ENCODE measurements at regions not wholly inside any gene's neighbourhood (a gene's known extent, or its start where the extent isn't known, plus 50 kb on each side); places are given as distances from the start of the nearest gene placed in this dataset.

DNA sequence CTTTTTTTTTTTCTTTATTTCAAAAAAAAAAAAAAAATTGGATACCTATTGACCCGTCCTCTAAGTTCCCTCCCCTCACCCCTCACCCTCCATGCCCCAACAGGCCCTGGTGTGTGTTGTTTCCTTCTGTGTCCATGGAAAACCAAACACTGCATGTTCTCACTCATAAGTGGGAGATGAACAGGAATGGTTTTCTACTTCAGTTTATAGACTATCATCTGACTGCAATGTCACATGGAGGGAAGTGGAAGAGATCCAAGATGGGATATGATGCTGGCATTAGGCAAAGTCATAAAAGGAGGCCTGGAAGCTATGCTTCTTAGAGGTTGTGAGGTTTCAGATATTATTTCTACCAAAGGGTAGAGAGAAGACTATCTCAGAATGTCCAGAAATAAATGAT, 237.5 kb downstream of the MAFB start:
- Histone ChIP-seq H3K36me3 (no peaks in the 10 kb centered on the region), H3K4me3 (no peak overlapping the region), H3K27ac (no peak overlapping the region), H3K4me1 (no peaks in the 10 kb centered on the region), H3K27me3 (peaks cover 13% of the 10 kb centered on the region), H3K9me3 (no peaks in the 10 kb centered on the region)
- no CpG with 5 or more reads among the region's 1 CpG for WGBS, 2 donors (ENCODE audit: low coverage in 1 of 2)
- ATAC-seq: no peak
- TF ChIP-seq EP300 (IDR thresholded peaks at IDR 0.05): no peak
- TF ChIP-seq CTCF (IDR thresholded peaks at IDR 0.05): no peak
- TF ChIP-seq POLR2AphosphoS5 (IDR thresholded peaks at IDR 0.05): no peak
- TF ChIP-seq POLR2A (IDR thresholded peaks at IDR 0.05): no peak

DNA sequence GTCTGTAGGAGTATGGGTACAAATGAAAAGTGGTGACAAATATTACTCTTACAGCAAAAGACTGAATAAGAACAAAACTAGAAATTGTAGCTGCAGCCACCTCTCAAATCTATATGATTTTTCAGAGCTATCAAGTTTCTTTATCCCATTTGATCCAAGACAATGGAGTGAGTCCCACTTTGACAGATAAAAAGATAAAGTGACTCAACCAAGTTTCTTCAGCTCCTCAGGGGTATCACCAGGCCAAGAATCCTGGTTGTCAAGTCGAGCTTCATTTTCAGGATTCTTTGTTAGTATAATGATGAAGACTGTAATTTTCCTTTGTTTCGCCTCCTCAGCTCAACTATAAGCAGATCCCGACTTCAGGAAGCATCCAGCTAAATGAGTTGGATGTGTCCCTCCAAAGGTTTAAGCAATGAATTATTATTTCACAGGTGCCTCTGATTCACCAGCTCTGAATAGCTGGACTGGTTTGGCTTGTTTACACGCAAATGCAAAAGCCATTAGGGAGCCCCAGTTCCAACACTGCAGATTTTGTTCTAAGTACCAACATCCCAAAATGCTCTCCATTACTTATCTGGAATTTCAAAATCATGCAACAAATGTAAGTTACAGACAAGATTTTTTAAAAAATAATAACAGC, 238.9 kb downstream of the MAFB start:
- 60 to 80% methylated on average over 3 to 4 of the region's 4 CpGs for WGBS, 2 donors (ENCODE audit: low coverage in 1 of 2)
- H3K4me3 ChIP-seq: no peak overlapping the region
- TF ChIP-seq CTCF (IDR thresholded peaks at IDR 0.05): no peak
- no peak for TF ChIP-seq EP300 (IDR thresholded peaks at IDR 0.05)
- no peaks in the 10 kb centered on the region for H3K4me1 ChIP-seq
- no peaks in the 10 kb centered on the region for H3K36me3 ChIP-seq
- no peaks in the 10 kb centered on the region for H3K9me3 ChIP-seq
- no peak for ATAC-seq
- peaks cover 14% of the 10 kb centered on the region for H3K27me3 ChIP-seq
- H3K27ac ChIP-seq: no peak overlapping the region

GRCh38 chr20:40449144-40449690, 239.8 kb downstream of the MAFB start:
- H3K27me3 ChIP-seq: peaks cover 14% of the 10 kb centered on the region
- H3K9me3 ChIP-seq: no peaks in the 10 kb centered on the region
- no peak for TF ChIP-seq CTCF (IDR thresholded peaks at IDR 0.05)
- no peak for TF ChIP-seq POLR2A (IDR thresholded peaks at IDR 0.05)
- TF ChIP-seq POLR2AphosphoS5 (IDR thresholded peaks at IDR 0.05): no peak
- TF ChIP-seq EP300 (IDR thresholded peaks at IDR 0.05): no peak
- H3K4me3 ChIP-seq: no peak overlapping the region
- no peak overlapping the region for H3K27ac ChIP-seq
- no peaks in the 10 kb centered on the region for H3K36me3 ChIP-seq
- ATAC-seq: no peak
- H3K4me1 ChIP-seq: no peaks in the 10 kb centered on the region
- WGBS, 2 donors (ENCODE audit: low coverage in 1 of 2): 72 to 83% methylated on average over 2 of the region's 2 CpGs

- Histone ChIP-seq H3K36me3 (no peaks in the 10 kb centered on the region), H3K4me3 (no peak overlapping the region), H3K9me3 (no peaks in the 10 kb centered on the region), H3K27ac (no peak overlapping the region), H3K4me1 (no peaks in the 10 kb centered on the region), H3K27me3 (peaks cover 14% of the 10 kb centered on the region)
- TF ChIP-seq POLR2AphosphoS5 (IDR thresholded peaks at IDR 0.05) (no peak), EP300 (IDR thresholded peaks at IDR 0.05) (no peak), POLR2A (IDR thresholded peaks at IDR 0.05) (no peak), CTCF (IDR thresholded peaks at IDR 0.05) (no peak)
- ATAC-seq: no peak
- 62% methylated on average over 2 of the region's 2 CpGs; no CpG with 5 or more reads in 1 of the 2 donors for WGBS, 2 donors (ENCODE audit: low coverage in 1 of 2)
These were observed 242.1 kb downstream of the MAFB start for GRCh38 chr20:40446888-40447287.

DNA sequence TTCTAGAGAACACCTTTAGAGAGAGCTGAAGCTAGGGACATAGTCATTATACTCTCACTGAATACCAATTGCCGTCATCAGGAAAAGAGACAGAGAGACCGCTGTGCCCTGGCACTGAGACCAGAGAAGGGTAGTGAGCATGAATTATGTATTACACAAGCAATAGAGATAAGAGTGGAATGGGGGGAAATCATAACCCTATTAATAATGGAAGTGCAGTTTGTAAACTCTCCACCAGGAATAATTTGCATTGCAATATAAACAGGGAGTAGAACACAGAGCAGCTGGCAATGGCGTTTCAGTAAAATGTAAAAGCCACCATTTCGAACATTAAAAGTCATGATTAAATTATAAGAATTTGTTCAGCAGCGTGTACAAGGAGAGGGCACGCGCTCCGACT, 244.5 kb downstream of the MAFB start:
- no peak overlapping the region for H3K4me3 ChIP-seq
- no peak overlapping the region for H3K27ac ChIP-seq
- TF ChIP-seq POLR2AphosphoS5 (IDR thresholded peaks at IDR 0.05): no peak
- no peak for TF ChIP-seq CTCF (IDR thresholded peaks at IDR 0.05)
- no peak for TF ChIP-seq POLR2A (IDR thresholded peaks at IDR 0.05)
- TF ChIP-seq EP300 (IDR thresholded peaks at IDR 0.05): no peak
- no peaks in the 10 kb centered on the region for H3K4me1 ChIP-seq
- 75 to 89% methylated on average over 7 to 8 of the region's 8 CpGs for whole genome bisulfite sequencing, 2 donors (ENCODE audit: low coverage in 1 of 2)
- no peaks in the 10 kb centered on the region for H3K9me3 ChIP-seq
- ATAC-seq: no peak
- H3K27me3 ChIP-seq: peaks cover 14% of the 10 kb centered on the region
- no peaks in the 10 kb centered on the region for H3K36me3 ChIP-seq
